Mesenchymal stem cell (in vitro differentiated cells and primary cell): ENCODE measurements at regions not wholly inside any gene's neighbourhood (a gene's known extent, or its start where the extent isn't known, plus 50 kb on each side); places are given as distances from the start of the nearest gene placed in this dataset.
"Not testable (repeated sequence)": the region's sequence is repeated elsewhere in the genome, so short reads cannot be mapped to it uniquely, and the experiment has no call there.

Experiments
- DNase-seq: peaks from one replicate; pipeline ENCODE4 v3.0.0-alpha.2; 2013
- H2AFZ ChIP-seq: one replicate; pipeline ENCODE4 v1.6.1; 2013; ENCODE audit warnings: low read depth, mild to moderate bottlenecking, control low read depth, inconsistent platforms, low read length, moderate library complexity
- H2AK5ac ChIP-seq: 2 replicates; pipeline ENCODE4 v1.6.1; 2013; ENCODE audit warnings: low read length, moderate library complexity, mild to moderate bottlenecking, inconsistent platforms; ENCODE audit not compliant: severe bottlenecking
- H2BK120ac ChIP-seq: one replicate; pipeline ENCODE4 v1.6.1; 2013; ENCODE audit warnings: low read depth, mild to moderate bottlenecking, inconsistent platforms, low read length, moderate library complexity
- H2BK12ac ChIP-seq, 2 experiments: one replicate each; pipeline ENCODE4 v1.6.1; 2013; ENCODE audit warnings: inconsistent platforms in 2 of 2, low read length in 2 of 2, mild to moderate bottlenecking in 2 of 2, moderate library complexity in 2 of 2, control low read depth in 1 of 2
- H2BK15ac ChIP-seq: one replicate; pipeline ENCODE4 v1.6.1; 2013; ENCODE audit warnings: mild to moderate bottlenecking, low read depth, inconsistent platforms; ENCODE audit not compliant: poor library complexity, severe bottlenecking
- H2BK5ac ChIP-seq: 2 replicates; pipeline ENCODE4 v1.6.1; 2013; ENCODE audit warnings: low read depth, mild to moderate bottlenecking, low read length, control low read depth, inconsistent platforms; ENCODE audit not compliant: poor library complexity, severe bottlenecking
- H3K14ac ChIP-seq, 2 experiments: one replicate each; pipeline ENCODE4 v1.6.1; 2013; ENCODE audit warnings: inconsistent platforms in 2 of 2, low read length in 2 of 2, control low read depth in 1 of 2, mild to moderate bottlenecking in 1 of 2, moderate library complexity in 1 of 2
- H3K18ac ChIP-seq, 2 experiments: one replicate each; pipeline ENCODE4 v1.6.1; 2013; ENCODE audit warnings: inconsistent platforms in 2 of 2, low read length in 2 of 2, control low read depth in 1 of 2, low read depth in 1 of 2, mild to moderate bottlenecking in 1 of 2
- H3K23ac ChIP-seq, 2 experiments: one replicate each; pipeline ENCODE4 v1.6.1; 2013; ENCODE audit warnings: inconsistent platforms in 2 of 2, low read length in 2 of 2, mild to moderate bottlenecking in 2 of 2, moderate library complexity in 2 of 2, control low read depth in 1 of 2
- H3K27ac ChIP-seq: 2 replicates; pipeline ENCODE4 v1.5.1; 2013; ENCODE audit warnings: mild to moderate bottlenecking, moderate library complexity, low read length, control low read depth, inconsistent platforms; ENCODE audit not compliant: poor library complexity, severe bottlenecking
- H3K27me3 ChIP-seq, 2 experiments: 2 replicates each; pipeline versions ENCODE4 v1.6.1 to v1.7.0; 2013; ENCODE audit warnings: low read length in 2 of 2, mild to moderate bottlenecking in 2 of 2, moderate library complexity in 2 of 2, control low read depth in 1 of 2, inconsistent platforms in 1 of 2; ENCODE audit not compliant: control insufficient read depth in 1 of 2, insufficient read depth in 1 of 2
- H3K36me3 ChIP-seq, 2 experiments: 2 replicates each; pipeline versions ENCODE4 v1.6.1 to v1.7.0; 2013; ENCODE audit warnings: low read length in 2 of 2, control low read depth in 1 of 2, inconsistent platforms in 1 of 2, low read depth in 1 of 2, mild to moderate bottlenecking in 1 of 2; ENCODE audit not compliant: insufficient read depth in 2 of 2, control insufficient read depth in 1 of 2
- H3K4ac ChIP-seq, 2 experiments: one replicate each; pipeline ENCODE4 v1.6.1; 2013; ENCODE audit warnings: inconsistent platforms in 2 of 2, low read length in 2 of 2, mild to moderate bottlenecking in 2 of 2, moderate library complexity in 2 of 2, control low read depth in 1 of 2, low read depth in 1 of 2
- H3K4me1 ChIP-seq: 2 replicates; pipeline ENCODE4 v1.6.1; 2013; ENCODE audit warnings: low read depth, low read length, control low read depth; ENCODE audit not compliant: control insufficient read depth, insufficient read depth
- H3K4me2 ChIP-seq: 2 replicates; pipeline ENCODE4 v1.6.1; 2013; ENCODE audit warnings: low read length, mild to moderate bottlenecking, inconsistent platforms; ENCODE audit not compliant: poor library complexity, severe bottlenecking
- H3K4me3 ChIP-seq, 2 experiments: 2 replicates each; pipeline versions ENCODE4 v1.5.1 to v1.7.0; 2013; ENCODE audit warnings: low read length in 2 of 2, mild to moderate bottlenecking in 2 of 2, control low read depth in 1 of 2, low read depth in 1 of 2; ENCODE audit not compliant: insufficient read depth in 1 of 2
- H3K79me1 ChIP-seq: replicated peaks from 2 replicates; pipeline ENCODE4 v1.6.1; 2013; ENCODE audit warnings: mild to moderate bottlenecking, control low read depth, low read length, inconsistent platforms; ENCODE audit not compliant: poor library complexity, severe bottlenecking
- H3K9ac ChIP-seq: 2 replicates; pipeline ENCODE4 v1.7.0; 2013; ENCODE audit warnings: mild to moderate bottlenecking, low read length, moderate library complexity
- H3K9me3 ChIP-seq: 2 replicates; pipeline ENCODE4 v1.7.0; 2013; ENCODE audit warnings: mild to moderate bottlenecking, low read length; ENCODE audit not compliant: control insufficient read depth
- H4K8ac ChIP-seq: one replicate; pipeline ENCODE4 v1.6.1; 2013; ENCODE audit warnings: inconsistent platforms, mild to moderate bottlenecking, low read length, moderate library complexity
- H4K91ac ChIP-seq: one replicate; pipeline ENCODE4 v1.6.1; 2013; ENCODE audit warnings: mild to moderate bottlenecking, low read length, inconsistent platforms
- WGBS: methylation state at CpG from one replicate; pipeline ENCODE4 v1.1.7; 2013; ENCODE audit warnings: mixed read lengths; 5-methylcytosine and 5-hydroxymethylcytosine counted together

DNA sequence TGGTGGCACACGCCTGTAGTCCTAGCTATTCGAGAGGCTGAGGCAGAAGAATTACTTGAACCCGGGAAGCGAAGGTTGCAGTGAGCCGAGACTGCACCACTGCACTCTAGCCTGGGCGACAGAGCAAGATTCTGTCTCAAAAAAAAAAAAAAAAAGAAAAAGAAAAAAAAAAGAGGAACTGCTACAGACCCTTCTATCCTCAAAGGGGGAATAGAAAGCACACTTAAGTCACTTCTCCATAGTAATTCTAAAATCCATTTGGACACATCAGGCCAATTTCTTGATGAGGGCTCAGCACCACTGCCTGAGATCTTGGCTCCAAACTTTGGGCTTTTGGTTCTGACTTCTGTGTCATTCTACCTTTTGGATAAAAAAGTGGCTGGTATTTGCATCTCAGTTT is 694.6 kb downstream of the MTRR start:
- not testable (repeated sequence) for H3K4me3 ChIP-seq, H3K4ac ChIP-seq, H3K9me3 ChIP-seq, H3K18ac ChIP-seq, H2BK15ac ChIP-seq, H3K23ac ChIP-seq, H2AK5ac ChIP-seq, H4K91ac ChIP-seq, DNase-seq, H3K14ac ChIP-seq, H3K27me3 ChIP-seq, H2BK12ac ChIP-seq, H2AFZ ChIP-seq, H2BK120ac ChIP-seq, H3K36me3 ChIP-seq, H3K79me1 ChIP-seq, H4K8ac ChIP-seq, H2BK5ac ChIP-seq, H3K4me1 ChIP-seq, H3K4me2 ChIP-seq, H3K9ac ChIP-seq, H3K27ac ChIP-seq
- WGBS = no CpG with 5 or more reads among the region's 6 CpGs

DNA sequence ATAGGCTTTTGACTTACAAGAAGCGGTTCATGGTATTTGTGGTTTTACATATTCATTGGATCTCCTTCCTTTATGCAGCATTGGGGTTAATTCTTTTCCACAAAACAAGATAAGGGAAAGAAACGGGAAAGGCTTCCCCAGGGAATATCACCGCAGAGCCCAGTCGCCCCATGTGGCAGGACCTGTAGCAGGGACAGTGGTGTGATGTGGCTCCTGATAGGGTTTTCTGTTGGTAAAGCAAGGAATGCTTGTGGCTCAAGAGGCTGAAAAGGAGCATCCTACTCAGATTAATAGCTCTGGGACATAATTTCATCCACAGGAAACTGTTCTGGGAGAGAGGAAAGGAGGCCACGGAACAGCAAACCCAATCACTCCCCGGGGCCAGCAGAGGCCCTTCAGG is 699.9 kb downstream of the MTRR start:
- no peak overlapping the region for H2BK15ac ChIP-seq
- H3K4me3 ChIP-seq = no peak overlapping the region
- H3K9me3 ChIP-seq = no peaks in the 10 kb centered on the region
- H4K8ac ChIP-seq = no peak overlapping the region
- no peak overlapping the region for H3K14ac ChIP-seq
- H3K27me3 ChIP-seq = no peaks in the 10 kb centered on the region
- H4K91ac ChIP-seq = no peak overlapping the region
- H3K4ac ChIP-seq = no peak overlapping the region
- H3K4me2 ChIP-seq = no peak overlapping the region
- H2AK5ac ChIP-seq = no peak overlapping the region
- H3K79me1 ChIP-seq = no peaks in the 10 kb centered on the region
- H3K23ac ChIP-seq = no peak overlapping the region
- peak overlapping the region; percentile 12 for H2BK5ac ChIP-seq
- H3K4me1 ChIP-seq = no peaks in the 10 kb centered on the region
- no peak overlapping the region for H3K27ac ChIP-seq
- no peak overlapping the region for H2BK120ac ChIP-seq
- H3K36me3 ChIP-seq = no peaks in the 10 kb centered on the region
- DNase-seq = no peak
- 68% methylated on average over 6 of the region's 6 CpGs for WGBS
- H2BK12ac ChIP-seq = no peak overlapping the region
- H3K9ac ChIP-seq = no peak overlapping the region
- H2AFZ ChIP-seq = no peak overlapping the region
- H3K18ac ChIP-seq = no peak overlapping the region

DNA sequence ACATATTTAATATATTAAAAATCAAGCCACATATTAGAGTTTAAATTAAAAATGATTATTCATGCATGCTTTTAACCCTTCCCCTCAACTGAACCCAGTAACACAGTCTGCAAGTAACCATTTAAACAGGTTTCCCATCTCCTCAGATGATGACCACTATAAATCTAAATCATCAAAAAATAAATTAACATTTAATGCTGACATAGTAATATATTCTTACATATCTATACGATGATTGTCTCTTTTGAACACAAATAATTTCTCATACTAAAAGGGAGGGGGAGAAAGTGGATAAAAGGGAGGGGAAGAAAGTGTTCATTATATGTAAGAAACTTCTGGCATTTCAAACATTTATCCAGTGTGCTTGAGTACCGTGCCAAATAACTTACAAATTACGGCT is 701.6 kb downstream of the MTRR start:
- WGBS = 90% methylated on average over 2 of the region's 3 CpGs
- no peak overlapping the region for H3K14ac ChIP-seq

DNA sequence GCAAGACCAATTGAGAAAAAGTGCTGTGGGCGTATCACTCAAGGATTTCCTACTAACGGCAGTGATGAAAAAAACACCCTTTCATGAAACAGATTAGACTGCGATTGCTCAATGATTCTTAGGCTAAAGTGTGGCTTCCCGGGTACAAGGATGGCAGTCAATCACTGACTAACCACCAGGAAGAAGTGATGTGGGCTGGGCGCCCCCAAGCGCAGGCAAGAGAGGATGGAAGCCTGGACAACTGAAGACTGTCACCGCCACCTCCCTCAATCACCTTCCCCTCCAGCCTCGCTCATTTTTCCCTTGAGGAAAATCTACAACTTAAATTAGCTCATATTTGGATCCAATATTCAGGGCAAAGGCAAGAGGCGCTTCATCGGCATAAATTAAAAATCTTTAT is 707.2 kb downstream of the MTRR start:
- Histone ChIP-seq H3K4me2 (no peak overlapping the region), H3K36me3 (no peaks in the 10 kb centered on the region)
- WGBS = 75% methylated on average over 10 of the region's 10 CpGs

More for the DNA sequence above, 701.6 kb downstream of the MTRR start:
- Histone ChIP-seq H3K18ac (no peak overlapping the region), H3K9me3 (no peaks in the 10 kb centered on the region), H2AFZ (no peak overlapping the region), H3K79me1 (no peaks in the 10 kb centered on the region), H2AK5ac (no peak overlapping the region), H3K4ac (no peak overlapping the region), H3K27me3 (no peaks in the 10 kb centered on the region), H3K9ac (no peak overlapping the region), H3K4me2 (no peak overlapping the region), H4K91ac (no peak overlapping the region), H2BK15ac (no peak overlapping the region), H3K4me3 (no peak overlapping the region), H2BK120ac (no peak overlapping the region), H4K8ac (no peak overlapping the region), H2BK12ac (no peak overlapping the region), H3K36me3 (no peaks in the 10 kb centered on the region), H2BK5ac (no peak overlapping the region), H3K4me1 (no peaks in the 10 kb centered on the region), H3K27ac (no peak overlapping the region), H3K23ac (no peak overlapping the region)
- DNase-seq = no peak

More for the DNA sequence above, 707.2 kb downstream of the MTRR start:
- H4K8ac ChIP-seq = no peak overlapping the region
- no peak overlapping the region for H3K14ac ChIP-seq
- H3K9me3 ChIP-seq = no peaks in the 10 kb centered on the region
- H2BK15ac ChIP-seq = no peak overlapping the region
- peaks cover 0 to under 1% of the 10 kb centered on the region in 2 experiments for H3K27me3 ChIP-seq
- H3K23ac ChIP-seq = no peak overlapping the region
- H3K9ac ChIP-seq = peak overlapping the region; percentile 51
- no peak overlapping the region for H2BK120ac ChIP-seq
- no peak overlapping the region for H3K18ac ChIP-seq
- H3K79me1 ChIP-seq = no peaks in the 10 kb centered on the region
- no peak overlapping the region for H2AK5ac ChIP-seq
- no peak overlapping the region for H3K4ac ChIP-seq
- no peak overlapping the region for H2BK12ac ChIP-seq
- H3K4me3 ChIP-seq = peak overlapping the region in 1 of 2 experiments; percentile 49
- no peak overlapping the region for H3K27ac ChIP-seq
- no peak overlapping the region for H2BK5ac ChIP-seq
- no peak overlapping the region for H2AFZ ChIP-seq
- DNase-seq = no peak
- H3K4me1 ChIP-seq = no peaks in the 10 kb centered on the region
- H4K91ac ChIP-seq = no peak overlapping the region
